SK-N-SH (cell line): ENCODE measurements at regions not wholly inside any gene's neighbourhood (a gene's known extent, or its start where the extent isn't known, plus 50 kb on each side); places are given as distances from the start of the nearest gene placed in this dataset.

Source experiments
- CTCF ChIA-PET: fragments of 300-600, 350-600 bp; formaldehyde crosslinking; extraction: SDS; loops from one replicate; lab custom pipeline; 2021; lab: Yijun Ruan, JAX
- POLR2A ChIA-PET: fragments of 350-600 bp; sonication (Branson Sonifier 250); formaldehyde crosslinking; extraction: SDS; loops from one replicate; lab custom pipeline; 2020; ENCODE audit warnings: antibody characterized with exemption, inconsistent platforms; lab: Yijun Ruan, JAX
- DNase-seq: peaks from one replicate; pipeline ENCODE4 v3.0.0; 2012
- H2AFZ ChIP-seq: fragments of 200-600 bp; sonication (generic); 2 replicates; pipeline ENCODE4 v1.8.1; 2016; ENCODE audit warnings: antibody characterized with exemption, mild to moderate bottlenecking, low read depth
- H3F3A ChIP-seq: fragments of 200-600 bp; sonication (generic); replicated peaks from 2 replicates; pipeline ENCODE3; 2016; ENCODE audit warnings: antibody characterized with exemption, mild to moderate bottlenecking; ENCODE audit not compliant: insufficient read depth
- H3K27ac ChIP-seq, 2 experiments: fragments of 200-500 bp in 1 of 2; fragments of 200-600 bp in 1 of 2; sonication (Bioruptor generic) in 1 of 2; sonication (generic), shearing (Covaris generic) in 1 of 2; 2 replicates each; pipeline versions ENCODE4 v1.5.1 to v1.6.1; 2014 to 2016; ENCODE audit warnings: low read depth in 2 of 2, inconsistent platforms in 1 of 2, low read length in 1 of 2, mild to moderate bottlenecking in 1 of 2, mixed read lengths in 1 of 2
- H3K27me3 ChIP-seq: fragments of 200-600 bp; sonication (generic), shearing (Covaris generic); 2 replicates; pipeline ENCODE4 v1.6.1; 2016; ENCODE audit warnings: mixed run types; ENCODE audit not compliant: insufficient read depth
- H3K36me3 ChIP-seq, 2 experiments: fragments of 200-500 bp in 1 of 2; fragments of 200-600 bp in 1 of 2; sonication (Bioruptor generic) in 1 of 2; sonication (generic) in 1 of 2; replicated peaks in 1 of 2; 2 replicates each; pipeline versions ENCODE3 to v1.5.1; 2014 to 2016; ENCODE audit warnings: low read length in 1 of 2, mild to moderate bottlenecking in 1 of 2; ENCODE audit not compliant: insufficient read depth in 2 of 2, control insufficient read depth in 1 of 2
- H3K4me1 ChIP-seq, 2 experiments: fragments of 200-500 bp in 1 of 2; fragments of 200-600 bp in 1 of 2; sonication (Bioruptor generic) in 1 of 2; sonication (generic), shearing (Covaris generic) in 1 of 2; 2 replicates each; pipeline versions ENCODE4 v1.5.1 to v1.6.1; 2014 to 2016; ENCODE audit warnings: low read depth in 1 of 2, low read length in 1 of 2, mixed run types in 1 of 2; ENCODE audit not compliant: insufficient read depth in 2 of 2, control insufficient read depth in 1 of 2
- H3K4me2 ChIP-seq: fragments of 200-600 bp; sonication (generic), shearing (Covaris generic); 2 replicates; pipeline ENCODE4 v1.6.1; 2017; ENCODE audit warnings: mixed run types
- H3K4me3 ChIP-seq, 2 experiments: fragments of 200-500 bp in 1 of 2; fragments of 200-600 bp in 1 of 2; sonication (Bioruptor generic) in 1 of 2; sonication (generic), shearing (Covaris generic) in 1 of 2; 2 replicates each; pipeline versions ENCODE4 v1.5.1 to v1.8.1; 2014 to 2016; ENCODE audit warnings: low read depth in 2 of 2, inconsistent platforms in 1 of 2, low read length in 1 of 2, mild to moderate bottlenecking in 1 of 2, mixed read lengths in 1 of 2, moderate library complexity in 1 of 2
- H3K79me2 ChIP-seq: fragments of 200-600 bp; sonication (generic); 2 replicates; pipeline ENCODE4 v1.8.1; 2017; ENCODE audit warnings: mild to moderate bottlenecking; ENCODE audit not compliant: insufficient read depth
- H3K9ac ChIP-seq: fragments of 200-600 bp; sonication (generic); 2 replicates; pipeline ENCODE4 v1.6.1; 2017; ENCODE audit warnings: mixed run types
- H3K9me2 ChIP-seq: fragments of 200-600 bp; sonication (generic); 2 replicates; pipeline ENCODE4 v1.6.1; 2017; ENCODE audit warnings: mixed run types
- H3K9me3 ChIP-seq: fragments of 200-600 bp; sonication (generic); 2 replicates; pipeline ENCODE4 v1.6.1; 2017; ENCODE audit warnings: mixed run types, mild to moderate bottlenecking, moderate library complexity
- H4K20me1 ChIP-seq: fragments of 200-600 bp; sonication (generic); 2 replicates; pipeline ENCODE4 v1.6.1; 2017; ENCODE audit warnings: mild to moderate bottlenecking, mixed run types; ENCODE audit not compliant: insufficient read depth
- ELF1 ChIP-seq: IDR thresholded peaks from 2 replicates; pipeline ENCODE4 v1.4.0; 2012
- EP300 ChIP-seq, 2 experiments: IDR thresholded peaks; 2 replicates each; pipeline versions ENCODE4 v1.4.0 to v1.6.1; 2012; ENCODE audit warnings: borderline replicate concordance in 1 of 2, low read depth in 1 of 2, low read length in 1 of 2
- FOSL2 ChIP-seq: IDR thresholded peaks from 2 replicates; pipeline ENCODE4 v1.4.0; 2012; ENCODE audit warnings: low read depth, mild to moderate bottlenecking, moderate library complexity, borderline replicate concordance
- FOXM1 ChIP-seq: IDR thresholded peaks from 2 replicates; pipeline ENCODE4 v1.4.0; 2012; ENCODE audit warnings: low read depth, mild to moderate bottlenecking
- GABPA ChIP-seq: IDR thresholded peaks from 2 replicates; pipeline ENCODE4 v1.4.0; 2012; ENCODE audit warnings: low read depth, mild to moderate bottlenecking
- GATA2 ChIP-seq: sonication (generic); formaldehyde crosslinking; IDR thresholded peaks from 2 replicates; pipeline ENCODE4 v1.5.0; 2020; ENCODE audit warnings: mild to moderate bottlenecking, missing genetic modification reagents
- MXI1 ChIP-seq: IDR thresholded peaks from 2 replicates; pipeline ENCODE4 v1.6.1; 2012; ENCODE audit warnings: mild to moderate bottlenecking, low read depth, low read length, improper control_type of control experiment
- NRF1 ChIP-seq: IDR thresholded peaks from 2 replicates; pipeline ENCODE4 v1.6.1; 2012; ENCODE audit warnings: low read depth, mild to moderate bottlenecking, low read length
- RXRA ChIP-seq: IDR thresholded peaks from 2 replicates; pipeline ENCODE4 v1.4.0; 2012; ENCODE audit warnings: low read depth, mild to moderate bottlenecking, borderline replicate concordance
- SIN3A ChIP-seq: IDR thresholded peaks from 2 replicates; pipeline ENCODE4 v1.6.1; 2012; ENCODE audit warnings: low read depth, mild to moderate bottlenecking, low read length, moderate library complexity, borderline replicate concordance
- SMC3 ChIP-seq: IDR thresholded peaks from 2 replicates; pipeline ENCODE4 v1.6.1; 2012; ENCODE audit warnings: low read depth, low read length, improper control_type of control experiment
- YY1 ChIP-seq: IDR thresholded peaks from 2 replicates; pipeline ENCODE4 v1.4.0; 2012; ENCODE audit warnings: low read depth, mild to moderate bottlenecking
- WGBS: methylation state at CpG from one replicate; pipeline ENCODE4 v1.1.6; 2017; ENCODE audit warnings: low lambda C conversion rate; 5-methylcytosine and 5-hydroxymethylcytosine counted together
- TF ChIP-seq, protein P1 (sequence below): IDR thresholded peaks from 2 replicates; pipeline ENCODE4 v1.4.0; 2012; ENCODE audit warnings: low read depth
- TF ChIP-seq, protein P2 (sequence below): IDR thresholded peaks from 2 replicates; pipeline ENCODE4 v1.4.0; 2012; ENCODE audit warnings: low read depth, borderline replicate concordance
- TF ChIP-seq, protein P3 (sequence below): fragments of 150-350 bp; IDR thresholded peaks from 2 replicates; pipeline ENCODE4 v1.6.1; 2017; ENCODE audit warnings: antibody characterized with exemption, low read length, low read depth, borderline replicate concordance
- TF ChIP-seq, protein P4 (sequence below): IDR thresholded peaks from 2 replicates; pipeline ENCODE4 v1.4.0; 2012; ENCODE audit warnings: low read depth, borderline replicate concordance
- TF ChIP-seq, protein P5 (sequence below): fragments of 150-350 bp; IDR thresholded peaks from 2 replicates; pipeline ENCODE4 v1.6.1; 2016; ENCODE audit warnings: mild to moderate bottlenecking, low read depth, low read length

DNA sequence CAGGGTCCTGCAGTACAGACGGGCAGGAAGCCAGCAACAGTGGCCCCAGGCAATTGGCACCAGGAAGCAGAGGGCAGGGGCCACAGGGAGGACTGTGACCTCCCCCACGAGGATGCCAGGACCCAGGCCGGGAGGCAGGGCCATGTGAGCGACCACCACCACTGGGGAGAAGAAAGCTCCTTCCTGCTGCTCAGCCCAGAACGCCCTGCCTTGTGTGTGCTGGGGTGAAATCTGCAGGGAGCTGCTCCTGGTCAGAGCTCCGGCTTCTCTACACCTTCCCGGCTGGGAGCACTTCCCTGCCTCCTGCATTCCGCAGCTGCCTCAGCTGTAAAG lies 100.4 kb downstream of the HMX1 start:
- 53% methylated on average over 7 of the region's 8 CpGs for WGBS
- CTCF ChIA-PET = no interaction called here
- POLR2A ChIA-PET = no interaction called here
- Histone ChIP-seq H3K9me2 (no peaks in the 10 kb centered on the region), H3K9ac (no peak overlapping the region), H3K36me3 (no peaks in the 10 kb centered on the region), H3F3A (no peaks in the 10 kb centered on the region), H3K4me1 (peaks cover 0 to 22% of the 10 kb centered on the region in 2 experiments; a peak in 1 of 4 replicates), H4K20me1 (no peaks in the 10 kb centered on the region), H2AFZ (no peak overlapping the region), H3K27ac (peak overlapping the region in 1 of 2 experiments; percentile 28; a peak in 1 of 4 replicates), H3K4me2 (no peak overlapping the region), H3K9me3 (no peaks in the 10 kb centered on the region), H3K4me3 (no peak overlapping the region), H3K79me2 (no peaks in the 10 kb centered on the region), H3K27me3 (no peaks in the 10 kb centered on the region)
- TF ChIP-seq, protein P1, sequence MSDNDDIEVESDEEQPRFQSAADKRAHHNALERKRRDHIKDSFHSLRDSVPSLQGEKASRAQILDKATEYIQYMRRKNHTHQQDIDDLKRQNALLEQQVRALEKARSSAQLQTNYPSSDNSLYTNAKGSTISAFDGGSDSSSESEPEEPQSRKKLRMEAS = no peak
- TF ChIP-seq MXI1 (no peak), FOXM1 (no peak)
- TF ChIP-seq, protein P2, sequence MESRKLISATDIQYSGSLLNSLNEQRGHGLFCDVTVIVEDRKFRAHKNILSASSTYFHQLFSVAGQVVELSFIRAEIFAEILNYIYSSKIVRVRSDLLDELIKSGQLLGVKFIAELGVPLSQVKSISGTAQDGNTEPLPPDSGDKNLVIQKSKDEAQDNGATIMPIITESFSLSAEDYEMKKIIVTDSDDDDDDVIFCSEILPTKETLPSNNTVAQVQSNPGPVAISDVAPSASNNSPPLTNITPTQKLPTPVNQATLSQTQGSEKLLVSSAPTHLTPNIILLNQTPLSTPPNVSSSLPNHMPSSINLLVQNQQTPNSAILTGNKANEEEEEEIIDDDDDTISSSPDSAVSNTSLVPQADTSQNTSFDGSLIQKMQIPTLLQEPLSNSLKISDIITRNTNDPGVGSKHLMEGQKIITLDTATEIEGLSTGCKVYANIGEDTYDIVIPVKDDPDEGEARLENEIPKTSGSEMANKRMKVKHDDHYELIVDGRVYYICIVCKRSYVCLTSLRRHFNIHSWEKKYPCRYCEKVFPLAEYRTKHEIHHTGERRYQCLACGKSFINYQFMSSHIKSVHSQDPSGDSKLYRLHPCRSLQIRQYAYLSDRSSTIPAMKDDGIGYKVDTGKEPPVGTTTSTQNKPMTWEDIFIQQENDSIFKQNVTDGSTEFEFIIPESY = no peak
- TF ChIP-seq, protein P3, sequence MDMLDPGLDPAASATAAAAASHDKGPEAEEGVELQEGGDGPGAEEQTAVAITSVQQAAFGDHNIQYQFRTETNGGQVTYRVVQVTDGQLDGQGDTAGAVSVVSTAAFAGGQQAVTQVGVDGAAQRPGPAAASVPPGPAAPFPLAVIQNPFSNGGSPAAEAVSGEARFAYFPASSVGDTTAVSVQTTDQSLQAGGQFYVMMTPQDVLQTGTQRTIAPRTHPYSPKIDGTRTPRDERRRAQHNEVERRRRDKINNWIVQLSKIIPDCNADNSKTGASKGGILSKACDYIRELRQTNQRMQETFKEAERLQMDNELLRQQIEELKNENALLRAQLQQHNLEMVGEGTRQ = no peak
- TF ChIP-seq, protein P4, sequence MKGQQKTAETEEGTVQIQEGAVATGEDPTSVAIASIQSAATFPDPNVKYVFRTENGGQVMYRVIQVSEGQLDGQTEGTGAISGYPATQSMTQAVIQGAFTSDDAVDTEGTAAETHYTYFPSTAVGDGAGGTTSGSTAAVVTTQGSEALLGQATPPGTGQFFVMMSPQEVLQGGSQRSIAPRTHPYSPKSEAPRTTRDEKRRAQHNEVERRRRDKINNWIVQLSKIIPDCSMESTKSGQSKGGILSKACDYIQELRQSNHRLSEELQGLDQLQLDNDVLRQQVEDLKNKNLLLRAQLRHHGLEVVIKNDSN = no peak
- DNase-seq = peak; percentile 60

DNA sequence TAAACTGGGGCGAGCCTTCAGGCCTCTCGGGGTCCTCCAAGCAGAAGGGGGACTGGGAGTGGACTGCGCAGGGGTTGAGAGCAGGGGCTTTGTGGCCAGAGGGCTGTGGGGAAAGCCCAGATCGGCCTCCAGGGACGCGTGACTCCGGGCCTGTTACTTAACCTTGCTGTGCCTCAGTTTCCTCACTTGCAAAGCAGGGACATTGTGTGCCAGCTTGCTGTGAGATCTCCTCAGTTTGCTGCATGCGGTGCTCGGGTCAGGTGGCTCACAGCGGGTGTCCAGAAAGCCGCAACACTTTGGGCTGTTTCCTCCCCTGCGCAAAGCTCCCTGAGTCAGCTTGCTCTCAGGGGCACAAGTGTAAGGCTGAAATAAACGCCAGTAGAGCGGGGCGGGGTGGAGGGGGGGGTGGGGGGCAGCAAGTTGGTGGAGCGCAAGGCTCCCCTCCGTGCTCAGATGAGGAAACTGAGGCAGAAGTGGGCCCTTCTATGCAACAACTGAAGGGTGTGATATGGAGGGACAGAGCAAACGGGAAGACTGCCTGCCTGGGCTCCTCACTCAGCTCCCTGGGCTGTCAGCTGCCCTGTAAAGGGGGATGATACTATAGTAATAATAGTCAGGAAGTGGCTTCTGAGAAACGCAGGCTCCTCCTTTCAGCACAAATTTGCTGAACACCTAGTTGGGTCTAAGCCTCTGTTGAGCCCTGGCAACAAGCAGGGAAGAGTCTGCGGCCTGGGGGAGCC lies 101.0 kb downstream of the HMX1 start:
- Histone ChIP-seq H3K9me2 (no peaks in the 10 kb centered on the region), H3F3A (no peaks in the 10 kb centered on the region), H3K4me2 (no peak overlapping the region), H3K4me3 (no peak overlapping the region), H3K4me1 (peaks cover 0 to 22% of the 10 kb centered on the region in 2 experiments; a peak in 1 of 4 replicates), H2AFZ (no peak overlapping the region), H4K20me1 (no peaks in the 10 kb centered on the region), H3K36me3 (no peaks in the 10 kb centered on the region), H3K9me3 (no peaks in the 10 kb centered on the region), H3K9ac (no peak overlapping the region), H3K27me3 (no peaks in the 10 kb centered on the region), H3K27ac (peak overlapping the region in 1 of 2 experiments; percentile 28; a peak in 1 of 4 replicates), H3K79me2 (no peaks in the 10 kb centered on the region)
- ChIA-PET POLR2A (no interaction called here), CTCF (interaction anchor here (1.0 kb wide), 1 partner anchor 95 kb away, joined by 3 read pairs; no protein-coding TSS in a partner anchor)
- 74% methylated on average over 18 of the region's 20 CpGs for WGBS
- no peak for DNase-seq
- TF ChIP-seq EP300 (IDR thresholded peaks at IDR 0.05; ENCODE audit: borderline replicate concordance in 1 of 2, low read depth in 1 of 2, low read length in 1 of 2) = no peak
- TF ChIP-seq, protein P5, sequence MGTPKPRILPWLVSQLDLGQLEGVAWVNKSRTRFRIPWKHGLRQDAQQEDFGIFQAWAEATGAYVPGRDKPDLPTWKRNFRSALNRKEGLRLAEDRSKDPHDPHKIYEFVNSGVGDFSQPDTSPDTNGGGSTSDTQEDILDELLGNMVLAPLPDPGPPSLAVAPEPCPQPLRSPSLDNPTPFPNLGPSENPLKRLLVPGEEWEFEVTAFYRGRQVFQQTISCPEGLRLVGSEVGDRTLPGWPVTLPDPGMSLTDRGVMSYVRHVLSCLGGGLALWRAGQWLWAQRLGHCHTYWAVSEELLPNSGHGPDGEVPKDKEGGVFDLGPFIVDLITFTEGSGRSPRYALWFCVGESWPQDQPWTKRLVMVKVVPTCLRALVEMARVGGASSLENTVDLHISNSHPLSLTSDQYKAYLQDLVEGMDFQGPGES = no peak
- TF ChIP-seq MXI1 = no peak
- TF ChIP-seq YY1 = no peak
- no peak for TF ChIP-seq GATA2 (CRISPR knock-in tag)
- TF ChIP-seq FOXM1 = no peak
- TF ChIP-seq FOSL2 = no peak
- no peak for TF ChIP-seq NRF1
- TF ChIP-seq RXRA = no peak
- TF ChIP-seq SMC3 = no peak
- no peak for TF ChIP-seq ELF1
- no peak for TF ChIP-seq SIN3A
- TF ChIP-seq GABPA = no peak
- TF ChIP-seq, protein P3 = no peak
